Gastrocnemius medialis (tissue), 4 donors: ENCODE measurements at regions not wholly inside any gene's neighbourhood (a gene's known extent, or its start where the extent isn't known, plus 50 kb on each side); places are given as distances from the start of the nearest gene placed in this dataset.

ENCODE experiments used
- POLR2A ChIP-seq, 2 donors: fragments of 450-650 bp; IDR thresholded peaks; one replicate each; pipeline ENCODE4 v1.6.1; 2017; ENCODE audit warnings: antibody characterized with exemption in 2 of 2, mild to moderate bottlenecking in 2 of 2, moderate library complexity in 2 of 2
- TF ChIP-seq, protein P1 (sequence below), 5 experiments: fragments of 450-650 bp in 3 of 5; fragments of 200-600 bp in 2 of 5; sonication (generic) in 2 of 5; IDR thresholded peaks in 4 of 5; conservative IDR thresholded peaks in 1 of 5; 1 replicate in 4 of 5; 2 replicates in 1 of 5; pipeline ENCODE4 v1.5.1; 2016 to 2019; ENCODE audit warnings: antibody characterized with exemption in 5 of 5, mild to moderate bottlenecking in 3 of 5, moderate library complexity in 3 of 5

DNA sequence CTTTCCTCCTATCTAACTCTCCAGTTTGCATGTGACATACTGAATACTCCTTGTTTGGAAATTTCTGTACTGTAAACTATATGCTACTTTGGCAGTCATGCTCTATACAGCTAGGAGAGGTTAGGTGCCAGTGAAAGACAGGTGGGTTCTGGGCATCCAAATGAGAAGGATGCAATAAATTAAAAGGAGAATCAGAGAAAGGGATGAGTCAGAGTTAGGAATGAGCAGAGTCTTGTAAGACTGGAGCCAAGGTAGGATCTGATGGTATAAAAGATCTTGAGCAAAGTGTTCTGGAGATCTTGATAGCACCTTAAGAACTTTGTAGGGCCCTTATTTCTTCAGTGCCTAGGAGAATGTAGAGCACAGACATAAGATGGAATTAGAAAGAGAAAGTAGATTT, 58.7 kb upstream of the STAM2 start:
- TF ChIP-seq, protein P1, sequence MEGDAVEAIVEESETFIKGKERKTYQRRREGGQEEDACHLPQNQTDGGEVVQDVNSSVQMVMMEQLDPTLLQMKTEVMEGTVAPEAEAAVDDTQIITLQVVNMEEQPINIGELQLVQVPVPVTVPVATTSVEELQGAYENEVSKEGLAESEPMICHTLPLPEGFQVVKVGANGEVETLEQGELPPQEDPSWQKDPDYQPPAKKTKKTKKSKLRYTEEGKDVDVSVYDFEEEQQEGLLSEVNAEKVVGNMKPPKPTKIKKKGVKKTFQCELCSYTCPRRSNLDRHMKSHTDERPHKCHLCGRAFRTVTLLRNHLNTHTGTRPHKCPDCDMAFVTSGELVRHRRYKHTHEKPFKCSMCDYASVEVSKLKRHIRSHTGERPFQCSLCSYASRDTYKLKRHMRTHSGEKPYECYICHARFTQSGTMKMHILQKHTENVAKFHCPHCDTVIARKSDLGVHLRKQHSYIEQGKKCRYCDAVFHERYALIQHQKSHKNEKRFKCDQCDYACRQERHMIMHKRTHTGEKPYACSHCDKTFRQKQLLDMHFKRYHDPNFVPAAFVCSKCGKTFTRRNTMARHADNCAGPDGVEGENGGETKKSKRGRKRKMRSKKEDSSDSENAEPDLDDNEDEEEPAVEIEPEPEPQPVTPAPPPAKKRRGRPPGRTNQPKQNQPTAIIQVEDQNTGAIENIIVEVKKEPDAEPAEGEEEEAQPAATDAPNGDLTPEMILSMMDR (IDR thresholded peaks at IDR 0.05 in 4 of 5, conservative IDR thresholded peaks at IDR 0.05 in 1 of 5): no peak
- no peak for TF ChIP-seq POLR2A (IDR thresholded peaks at IDR 0.05)
